ENCODE measurements at regions not wholly inside any gene's neighbourhood (a gene's known extent, or its start where the extent isn't known, plus 50 kb on each side); places are given as distances from the start of the nearest gene placed in this dataset.

DNA sequence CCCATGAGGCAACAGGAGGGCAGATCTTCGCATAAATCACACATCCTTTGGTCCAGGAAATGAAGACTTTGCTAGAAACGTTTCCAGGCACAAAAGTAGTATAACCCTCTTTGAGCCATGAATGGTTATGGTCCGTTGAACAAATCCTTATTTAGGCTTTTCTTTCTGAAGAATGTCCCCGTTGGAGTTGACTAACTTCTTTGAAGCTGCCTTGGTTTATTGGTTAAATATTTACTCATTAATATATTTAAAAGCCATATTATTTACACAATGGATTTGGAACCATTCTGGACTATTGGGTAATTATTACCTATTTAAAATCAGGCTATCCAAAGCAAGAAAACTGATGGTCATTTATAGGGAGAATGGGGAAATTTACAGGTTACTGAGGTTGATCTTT, 347.6 kb upstream of the SLC30A5 start:
- no peak for TF ChIP-seq CTCF (IDR thresholded peaks at IDR 0.05 in 8 of 11, conservative IDR thresholded peaks at IDR 0.05 in 3 of 11)
- TF ChIP-seq POLR2AphosphoS5 (IDR thresholded peaks at IDR 0.05), result no peak
